Neuronal stem cell (in vitro differentiated cells): ENCODE measurements at regions not wholly inside any gene's neighbourhood (a gene's known extent, or its start where the extent isn't known, plus 50 kb on each side); places are given as distances from the start of the nearest gene placed in this dataset.

Experiments used
- DNase-seq: peaks from one replicate; pipeline ENCODE4 v3.0.0-alpha.2; 2013; ENCODE audit warnings: low spot score
- H2AFZ ChIP-seq: one replicate; pipeline ENCODE4 v1.6.1; 2013; ENCODE audit warnings: mild to moderate bottlenecking, low read length, inconsistent platforms
- H2AK5ac ChIP-seq: 2 replicates; pipeline ENCODE4 v1.6.1; 2013; ENCODE audit warnings: low read depth, mild to moderate bottlenecking, inconsistent platforms, low read length, moderate library complexity, mixed read lengths
- H2BK120ac ChIP-seq: 2 replicates; pipeline ENCODE4 v1.6.1; 2013; ENCODE audit warnings: low read depth, mild to moderate bottlenecking, inconsistent platforms, low read length, moderate library complexity, mixed read lengths
- H2BK12ac ChIP-seq: one replicate; pipeline ENCODE4 v1.6.1; 2013; ENCODE audit warnings: low read length, inconsistent platforms
- H2BK15ac ChIP-seq: 2 replicates; pipeline ENCODE4 v1.6.1; 2013; ENCODE audit warnings: mild to moderate bottlenecking, low read length, inconsistent platforms, mixed read lengths
- H2BK5ac ChIP-seq: one replicate; pipeline ENCODE4 v1.6.1; 2013; ENCODE audit warnings: inconsistent platforms, mild to moderate bottlenecking, low read length, moderate library complexity
- H3K14ac ChIP-seq: one replicate; pipeline ENCODE4 v1.6.1; 2013; ENCODE audit warnings: low read length, inconsistent platforms
- H3K18ac ChIP-seq: 2 replicates; pipeline ENCODE4 v1.6.1; 2013; ENCODE audit warnings: low read length, inconsistent platforms
- H3K23ac ChIP-seq: 2 replicates; pipeline ENCODE4 v1.6.1; 2013; ENCODE audit warnings: low read depth, mild to moderate bottlenecking, mixed read lengths, low read length, inconsistent platforms; ENCODE audit not compliant: poor library complexity
- H3K27ac ChIP-seq: replicated peaks from 3 replicates; pipeline ENCODE4 v1.5.1; 2013; ENCODE audit warnings: low read length, inconsistent platforms
- H3K27me3 ChIP-seq, 3 experiments: 2 replicates each; pipeline ENCODE4 v1.6.1; 2013; ENCODE audit warnings: low read length in 3 of 3, mild to moderate bottlenecking in 2 of 3, inconsistent platforms in 1 of 3, low read depth in 1 of 3, mixed read lengths in 1 of 3, moderate library complexity in 1 of 3; ENCODE audit not compliant: control insufficient read depth in 3 of 3, insufficient read depth in 3 of 3
- H3K36me3 ChIP-seq, 2 donors: replicated peaks in 1 of 2; 2 replicates each; pipeline ENCODE4 v1.6.1; 2013; ENCODE audit warnings: low read length in 2 of 2; ENCODE audit not compliant: control insufficient read depth in 2 of 2, insufficient read depth in 2 of 2
- H3K4ac ChIP-seq: 2 replicates; pipeline ENCODE4 v1.6.1; 2013; ENCODE audit warnings: inconsistent platforms, mild to moderate bottlenecking, low read length, moderate library complexity
- H3K4me1 ChIP-seq, 2 donors: 1 replicate in 1 of 2; 2 replicates in 1 of 2; pipeline ENCODE4 v1.6.1; 2013; ENCODE audit warnings: low read length in 2 of 2, low read depth in 1 of 2; ENCODE audit not compliant: control insufficient read depth in 2 of 2, insufficient read depth in 1 of 2
- H3K4me2 ChIP-seq: one replicate; pipeline ENCODE4 v1.6.1; 2013; ENCODE audit warnings: mild to moderate bottlenecking, low read length, inconsistent platforms; ENCODE audit not compliant: insufficient read depth, poor library complexity, severe bottlenecking
- H3K4me3 ChIP-seq, 2 donors: 2 replicates each; pipeline ENCODE4 v1.5.1; 2013; ENCODE audit warnings: low read length in 2 of 2, mild to moderate bottlenecking in 2 of 2, inconsistent platforms in 1 of 2, moderate library complexity in 1 of 2
- H3K79me1 ChIP-seq: one replicate; pipeline ENCODE4 v1.6.1; 2013; ENCODE audit warnings: low read depth, mild to moderate bottlenecking, inconsistent platforms, low read length, moderate library complexity
- H3K9ac ChIP-seq: one replicate; pipeline ENCODE4 v1.6.1; 2013; ENCODE audit warnings: mild to moderate bottlenecking, low read depth, low read length, inconsistent platforms; ENCODE audit not compliant: poor library complexity
- H3K9me3 ChIP-seq, 2 donors: replicated peaks in 1 of 2; 2 replicates each; pipeline versions ENCODE3 to v1.6.1; 2013; ENCODE audit warnings: low read length in 2 of 2, mild to moderate bottlenecking in 2 of 2, inconsistent platforms in 1 of 2, low read depth in 1 of 2, mixed read lengths in 1 of 2, moderate library complexity in 1 of 2; ENCODE audit not compliant: control insufficient read depth in 2 of 2, insufficient read depth in 1 of 2
- H4K8ac ChIP-seq: one replicate; pipeline ENCODE4 v1.6.1; 2013; ENCODE audit warnings: low read depth, mild to moderate bottlenecking, inconsistent platforms, low read length, moderate library complexity
- H4K91ac ChIP-seq: one replicate; pipeline ENCODE4 v1.6.1; 2013; ENCODE audit warnings: low read length, low read depth, mild to moderate bottlenecking, inconsistent platforms; ENCODE audit not compliant: poor library complexity
- WGBS, 2 donors: extraction: QIAGEN DNeasy Blood & Tissue Kit; methylation state at CpG; one replicate each; pipeline ENCODE4 v1.1.7; 2013; ENCODE audit warnings: missing lambda C conversion rate in 2 of 2, mixed read lengths in 1 of 2; ENCODE audit not compliant: insufficient read length in 2 of 2, insufficient replicate concordance in 1 of 2; ENCODE audit errors: extremely low coverage in 2 of 2; 5-methylcytosine and 5-hydroxymethylcytosine counted together

- Histone ChIP-seq H3K9me3 (peaks cover 0 to 3% of the 10 kb centered on the region in 2 donors), H3K4ac (no peak overlapping the region), H3K14ac (no peak overlapping the region), H3K27me3 (peaks cover 0 to 9% (median 0%) of the 10 kb centered on the region in 3 experiments), H3K27ac (no peak overlapping the region), H2AK5ac (no peak overlapping the region), H2BK5ac (no peak overlapping the region), H3K18ac (no peak overlapping the region), H3K23ac (no peak overlapping the region), H2BK12ac (no peak overlapping the region), H3K79me1 (no peaks in the 10 kb centered on the region), H3K4me1 (peaks cover 0 to 6% of the 10 kb centered on the region in 2 donors), H4K8ac (no peak overlapping the region), H2AFZ (no peak overlapping the region), H3K4me2 (no peak overlapping the region), H2BK120ac (no peak overlapping the region), H3K4me3 (no peak overlapping the region), H3K9ac (no peak overlapping the region), H3K36me3 (no peaks in the 10 kb centered on the region), H4K91ac (no peak overlapping the region), H2BK15ac (no peak overlapping the region)
- no CpG with 5 or more reads among the region's 7 CpGs for WGBS, 2 donors
- DNase-seq: peak; percentile 12
Measured at GRCh38 chr3:193016437-193016901, 98.8 kb upstream of the MB21D2 start.

GRCh38 chr3:193021506-193022010 is 103.9 kb upstream of the MB21D2 start:
- Histone ChIP-seq H3K4me2 (no peak overlapping the region), H3K23ac (no peak overlapping the region), H2BK5ac (no peak overlapping the region), H3K4ac (no peak overlapping the region), H2AFZ (no peak overlapping the region), H3K79me1 (no peaks in the 10 kb centered on the region), H4K91ac (no peak overlapping the region), H3K9me3 (no peaks in the 10 kb centered on the region), H3K27ac (no peak overlapping the region), H2BK15ac (no peak overlapping the region), H3K14ac (no peak overlapping the region), H3K27me3 (peaks cover 0 to 2% (median 0%) of the 10 kb centered on the region in 3 experiments), H3K4me1 (peaks cover 0 to 1% of the 10 kb centered on the region in 2 donors), H2AK5ac (no peak overlapping the region), H3K4me3 (no peak overlapping the region), H3K9ac (no peak overlapping the region), H3K18ac (no peak overlapping the region), H2BK12ac (no peak overlapping the region), H3K36me3 (no peaks in the 10 kb centered on the region), H2BK120ac (no peak overlapping the region), H4K8ac (no peak overlapping the region)
- WGBS, 2 donors: no CpG with 5 or more reads among the region's 7 CpGs
- DNase-seq: no peak

- no peak overlapping the region for H3K4ac ChIP-seq
- H3K4me1 ChIP-seq: peaks cover 0 to 5% of the 10 kb centered on the region in 2 donors
- H2BK12ac ChIP-seq: no peak overlapping the region
- H3K9me3 ChIP-seq: no peaks in the 10 kb centered on the region
- WGBS, 2 donors: no CpG with 5 or more reads among the region's 1 CpG
- H3K23ac ChIP-seq: no peak overlapping the region
- H2BK5ac ChIP-seq: no peak overlapping the region
- no peak for DNase-seq
- no peak overlapping the region for H3K14ac ChIP-seq
- H3K4me2 ChIP-seq: no peak overlapping the region
- H4K91ac ChIP-seq: no peak overlapping the region
- H4K8ac ChIP-seq: no peak overlapping the region
- H3K36me3 ChIP-seq: no peaks in the 10 kb centered on the region
- H2AK5ac ChIP-seq: no peak overlapping the region
- H3K18ac ChIP-seq: no peak overlapping the region
- no peak overlapping the region for H2BK15ac ChIP-seq
- no peaks in the 10 kb centered on the region for H3K79me1 ChIP-seq
- H3K27me3 ChIP-seq: peaks cover 0 to 3% (median 0%) of the 10 kb centered on the region in 3 experiments
- H2AFZ ChIP-seq: no peak overlapping the region
- no peak overlapping the region for H3K9ac ChIP-seq
- H3K4me3 ChIP-seq: no peak overlapping the region
- no peak overlapping the region for H3K27ac ChIP-seq
- H2BK120ac ChIP-seq: no peak overlapping the region
Measured at GRCh38 chr3:193023218-193023617, 105.6 kb upstream of the MB21D2 start.

GRCh38 chr3:193028258-193028657 is 110.6 kb upstream of the MB21D2 start:
- no peak overlapping the region for H3K27ac ChIP-seq
- no peak overlapping the region for H3K14ac ChIP-seq
- H2BK15ac ChIP-seq: no peak overlapping the region
- WGBS, 2 donors: no CpG with 5 or more reads among the region's 4 CpGs
- H3K9ac ChIP-seq: no peak overlapping the region
- H2AFZ ChIP-seq: no peak overlapping the region
- H3K4me3 ChIP-seq: no peak overlapping the region
- H2BK12ac ChIP-seq: no peak overlapping the region
- H4K91ac ChIP-seq: no peak overlapping the region
- H3K4me2 ChIP-seq: no peak overlapping the region
- no peak overlapping the region for H2BK5ac ChIP-seq
- H3K9me3 ChIP-seq: no peaks in the 10 kb centered on the region
- peaks cover 0 to 7% of the 10 kb centered on the region in 2 donors for H3K4me1 ChIP-seq
- no peak overlapping the region for H4K8ac ChIP-seq
- H2BK120ac ChIP-seq: no peak overlapping the region
- no peak overlapping the region for H3K18ac ChIP-seq
- no peak overlapping the region for H3K4ac ChIP-seq
- H2AK5ac ChIP-seq: no peak overlapping the region
- peak; percentile 15 for DNase-seq
- H3K79me1 ChIP-seq: no peaks in the 10 kb centered on the region
- peaks cover 0 to 3% (median 0%) of the 10 kb centered on the region in 3 experiments for H3K27me3 ChIP-seq
- peaks cover 0 to 1% of the 10 kb centered on the region in 2 donors for H3K36me3 ChIP-seq
- no peak overlapping the region for H3K23ac ChIP-seq
